PC-3 (cell line): ENCODE measurements at regions not wholly inside any gene's neighbourhood (a gene's known extent, or its start where the extent isn't known, plus 50 kb on each side); places are given as distances from the start of the nearest gene placed in this dataset.

Experiments
- EZH2 ChIP-seq: fragments of 300-600 bp; sonication (generic); IDR thresholded peaks from one replicate; pipeline ENCODE4 v1.6.1; 2017; ENCODE audit warnings: antibody characterized with exemption, mild to moderate bottlenecking, low read length; ENCODE audit not compliant: unreplicated experiment
- EZH2phosphoT487 ChIP-seq: fragments of 300-600 bp; sonication (generic); IDR thresholded peaks from 2 replicates; pipeline ENCODE4 v1.6.1; 2018; ENCODE audit warnings: mild to moderate bottlenecking, antibody characterized with exemption, low read length, borderline replicate concordance
- TF ChIP-seq, protein P1 (sequence below): fragments of 300-600 bp; sonication (generic); conservative IDR thresholded peaks from 2 replicates; pipeline ENCODE4 v1.5.1; 2017; ENCODE audit warnings: antibody characterized with exemption, low read depth, mild to moderate bottlenecking, low read length

DNA sequence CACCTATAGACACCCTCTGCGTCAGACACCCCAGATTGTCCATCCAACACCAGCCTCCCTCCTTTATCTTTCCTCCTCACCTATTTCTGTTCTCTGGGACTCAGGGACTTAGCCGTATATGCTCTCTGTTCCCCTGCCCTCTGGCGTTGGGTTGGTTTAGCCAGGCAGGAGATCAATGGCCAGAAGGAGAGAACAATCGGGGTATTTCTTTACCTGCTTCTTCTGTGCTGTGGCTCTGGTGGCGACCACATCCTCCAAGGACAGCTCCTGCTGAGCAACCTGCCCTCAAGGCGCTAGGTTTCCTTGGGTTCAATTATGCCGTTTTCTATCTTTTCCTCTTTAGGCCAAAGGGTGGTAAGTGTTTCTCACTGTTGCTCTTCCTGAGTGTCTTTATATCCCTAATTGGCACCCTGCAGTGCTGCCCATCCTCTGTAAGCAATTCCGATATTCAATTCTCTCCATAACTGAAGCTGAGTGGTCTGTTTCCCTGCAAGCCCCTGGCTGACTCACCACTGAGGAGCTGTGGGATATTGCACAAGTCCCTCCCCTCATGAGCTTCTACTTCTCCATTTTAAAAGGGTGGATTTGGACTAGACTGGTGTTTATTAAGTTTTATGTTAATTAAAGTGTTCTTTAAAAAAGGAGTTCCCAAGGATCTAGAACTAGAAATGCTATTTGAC lies 63.7 kb upstream of the TMTC4 start:
- TF ChIP-seq, protein P1, sequence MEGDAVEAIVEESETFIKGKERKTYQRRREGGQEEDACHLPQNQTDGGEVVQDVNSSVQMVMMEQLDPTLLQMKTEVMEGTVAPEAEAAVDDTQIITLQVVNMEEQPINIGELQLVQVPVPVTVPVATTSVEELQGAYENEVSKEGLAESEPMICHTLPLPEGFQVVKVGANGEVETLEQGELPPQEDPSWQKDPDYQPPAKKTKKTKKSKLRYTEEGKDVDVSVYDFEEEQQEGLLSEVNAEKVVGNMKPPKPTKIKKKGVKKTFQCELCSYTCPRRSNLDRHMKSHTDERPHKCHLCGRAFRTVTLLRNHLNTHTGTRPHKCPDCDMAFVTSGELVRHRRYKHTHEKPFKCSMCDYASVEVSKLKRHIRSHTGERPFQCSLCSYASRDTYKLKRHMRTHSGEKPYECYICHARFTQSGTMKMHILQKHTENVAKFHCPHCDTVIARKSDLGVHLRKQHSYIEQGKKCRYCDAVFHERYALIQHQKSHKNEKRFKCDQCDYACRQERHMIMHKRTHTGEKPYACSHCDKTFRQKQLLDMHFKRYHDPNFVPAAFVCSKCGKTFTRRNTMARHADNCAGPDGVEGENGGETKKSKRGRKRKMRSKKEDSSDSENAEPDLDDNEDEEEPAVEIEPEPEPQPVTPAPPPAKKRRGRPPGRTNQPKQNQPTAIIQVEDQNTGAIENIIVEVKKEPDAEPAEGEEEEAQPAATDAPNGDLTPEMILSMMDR = no peak
- TF ChIP-seq EZH2 (no peak), EZH2phosphoT487 (no peak)
